HEK293T (cell line): ENCODE measurements at regions not wholly inside any gene's neighbourhood (a gene's known extent, or its start where the extent isn't known, plus 50 kb on each side); places are given as distances from the start of the nearest gene placed in this dataset.

ENCODE experiments used
- ARNT ChIP-seq: fragments of 450-650 bp; IDR thresholded peaks from 2 replicates; pipeline ENCODE4 v1.6.1; 2017; ENCODE audit warnings: mild to moderate bottlenecking
- ELF4 ChIP-seq: fragments of 450-650 bp; IDR thresholded peaks from 2 replicates; pipeline ENCODE4 v1.6.1; 2017; ENCODE audit warnings: antibody characterized with exemption
- FOXK2 ChIP-seq: fragments of 450-650 bp; IDR thresholded peaks from 2 replicates; pipeline ENCODE4 v1.6.1; 2016; ENCODE audit warnings: mild to moderate bottlenecking
- LEF1 ChIP-seq: fragments of 450-650 bp; IDR thresholded peaks from 2 replicates; pipeline ENCODE4 v1.6.1; 2017; ENCODE audit warnings: mild to moderate bottlenecking, borderline replicate concordance
- NFRKB ChIP-seq: fragments of 450-650 bp; IDR thresholded peaks from 2 replicates; pipeline ENCODE4 v1.6.1; 2016; ENCODE audit warnings: mild to moderate bottlenecking, moderate library complexity
- PKNOX1 ChIP-seq: fragments of 450-650 bp; IDR thresholded peaks from 2 replicates; pipeline ENCODE4 v1.6.1; 2016
- SUZ12 ChIP-seq: fragments of 450-650 bp; IDR thresholded peaks from 2 replicates; pipeline ENCODE4 v1.6.1; 2016; ENCODE audit warnings: mild to moderate bottlenecking

GRCh38 chr3:23086831-23087230 lies 116.3 kb upstream of the UBE2E2 start:
- no peak for TF ChIP-seq ELF4
- no peak for TF ChIP-seq ARNT
- TF ChIP-seq NFRKB: no peak
- TF ChIP-seq LEF1: no peak
- no peak for TF ChIP-seq FOXK2
- no peak for TF ChIP-seq SUZ12
- no peak for TF ChIP-seq PKNOX1
